Heart right ventricle (tissue), 16 donors: ENCODE measurements at regions not wholly inside any gene's neighbourhood (a gene's known extent, or its start where the extent isn't known, plus 50 kb on each side); places are given as distances from the start of the nearest gene placed in this dataset.

Source experiments
- ATAC-seq, 8 donors: fragments of 200-7000 bp; cut with Tn5 transposase; one replicate each; pipeline ENCODE4 v1.9.1; 2020; ENCODE audit warnings: mild to moderate bottlenecking in 8 of 8, moderate library complexity in 8 of 8, moderate number of reproducible peaks in 1 of 8
- DNase-seq, 2 donors: peaks; one replicate each; pipeline ENCODE4 v3.0.0-alpha.2; 2020
- H3K27ac ChIP-seq, 10 donors: fragments of 200-600 bp; sonication (generic) in 2 of 10; one replicate each; pipeline versions ENCODE4 v1.5.0 to v1.8.0; 2020 to 2022; ENCODE audit warnings: mild to moderate bottlenecking in 3 of 10
- H3K27me3 ChIP-seq, 7 donors: fragments of 200-600 bp; one replicate each; pipeline ENCODE4 v1.8.0; 2021 to 2022; ENCODE audit warnings: mild to moderate bottlenecking in 2 of 7
- H3K36me3 ChIP-seq, 9 donors: fragments of 200-600 bp; sonication (generic) in 1 of 9; one replicate each; pipeline versions ENCODE4 v1.5.0 to v1.8.0; 2020 to 2022; ENCODE audit warnings: mild to moderate bottlenecking in 2 of 9
- H3K4me1 ChIP-seq, 9 donors: fragments of 200-600 bp; sonication (generic) in 1 of 9; one replicate each; pipeline versions ENCODE4 v1.5.0 to v1.8.0; 2020 to 2022; ENCODE audit warnings: mild to moderate bottlenecking in 4 of 9
- H3K4me3 ChIP-seq, 10 donors: fragments of 200-600 bp; sonication (generic) in 2 of 10; one replicate each; pipeline versions ENCODE4 v1.5.0 to v1.8.0; 2020 to 2022; ENCODE audit warnings: mild to moderate bottlenecking in 7 of 10, moderate library complexity in 2 of 10
- H3K9me3 ChIP-seq, 11 donors: fragments of 200-600 bp in 10 of 11; sonication (generic) in 2 of 11; one replicate each; pipeline versions ENCODE4 v1.5.0 to v1.8.0; 2013 to 2022; ENCODE audit warnings: mild to moderate bottlenecking in 2 of 11, control low read depth in 1 of 11, moderate library complexity in 1 of 11
- WGBS, 2 donors: extraction: QIAGEN DNeasy Blood & Tissue Kit; methylation state at CpG; one replicate each; pipeline ENCODE4 v1.1.7; 2013; ENCODE audit warnings: inconsistent platforms in 1 of 2; 5-methylcytosine and 5-hydroxymethylcytosine counted together
- intact Hi-C, 10 donors: fragments of 100-400 bp; cut with DNase I; formaldehyde crosslinking; loops; one replicate each; pipeline versions ENCODE4 v1.11.1 to v1.14.2; 2022
- TF ChIP-seq, protein P1 (sequence below), 9 donors: fragments of 200-600 bp; sonication (generic) in 2 of 9; IDR thresholded peaks; one replicate each; pipeline versions ENCODE4 v1.5.0 to v1.8.0; 2021 to 2022; ENCODE audit warnings: antibody characterized with exemption in 9 of 9, mild to moderate bottlenecking in 5 of 9, moderate library complexity in 1 of 9
- donor health status: Arrhythmogenic right ventricular cardiomyopathy.
- donor health status: ischemic (EF 13 %, LVEDD 7.1; RV severe dilation, severe dysfunction).
- donor health status: healthy with polysubstance abuse.
- donor health status: DM: no; HTN: yes; CAD: no.
- donor health status: DM: no; HTN: no; CAD: no.
- donor health status: ischemic (EF 25% LVEDD 6.9; RV normal size, moderate dysfunction).
- donor health status: ischemic (EF 25% LVEDD 5.7; RV mildly dilated, moderate dysfunction).
- donor health status: healthy.
- donor health status: DM: yes; HTN: yes; CAD: no.
- donor health status: Ischemic cardiomyopathy.
- donor health status: ischemic (EF 35%, LVEDD 5.7; RV mildly dilated, moderate dysfunction).
- donor health status: nonischemic (EF 11% LVEDD 7.7; RV severe dilation, severe dysfunction).
- donor health status: DM: yes; HTN: yes; CAD: no.
- donor health status: PGD.
- donor health status: ischemic (EF 29% LVEDD 5.4; RV normal size, mild dysfunction).
- donor health status: nonischemic (EF 23%, LVEDD 6.1; RV moderate dilation, normal function).

DNA sequence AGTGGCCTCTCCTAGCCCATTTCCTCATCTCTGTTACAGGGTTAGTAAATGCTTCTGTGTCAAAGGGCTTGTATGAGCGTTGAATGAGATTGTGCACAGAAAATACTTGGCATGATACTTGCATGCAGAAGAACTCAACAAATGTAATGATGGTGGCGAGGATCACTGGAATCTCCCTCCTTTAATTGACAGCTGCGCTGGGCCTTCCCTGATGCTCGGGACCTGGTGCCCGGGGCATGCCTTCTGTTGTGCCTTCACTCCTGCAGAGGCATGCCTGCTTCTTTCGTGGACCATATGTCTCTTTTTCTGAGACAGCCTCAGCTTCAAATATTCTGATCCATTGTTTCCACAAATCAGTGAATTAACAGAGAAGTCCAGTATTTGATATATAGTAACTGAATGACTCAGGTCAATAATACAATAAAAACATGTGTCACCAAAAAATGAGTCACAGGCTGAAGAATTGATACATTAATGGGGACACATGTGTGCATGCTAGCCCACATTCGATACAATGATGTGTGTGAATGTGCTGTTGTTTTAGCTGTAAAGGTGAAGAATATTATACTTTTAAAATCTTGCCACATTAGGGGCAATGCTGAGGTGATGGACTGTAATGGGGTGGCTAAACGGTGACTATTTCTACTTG, 243.3 kb upstream of the TBL1XR1 start:
- Histone ChIP-seq H3K9me3 (no peaks in the 10 kb centered on the region), H3K4me1 (peaks cover 0 to 21% (median 6%) of the 10 kb centered on the region in 9 donors), H3K36me3 (no peaks in the 10 kb centered on the region), H3K27ac (no peak overlapping the region), H3K27me3 (no peaks in the 10 kb centered on the region), H3K4me3 (no peak overlapping the region)
- no peak for DNase-seq
- ATAC-seq = no peak
- 97 to 98% methylated on average over 8 of the region's 8 CpGs for WGBS, 2 donors
- intact Hi-C loops = loop anchor here in 1 of 10 donors (10.0 kb wide), 1 partner anchor 76 kb away; no protein-coding TSS in a partner anchor
- TF ChIP-seq, protein P1, sequence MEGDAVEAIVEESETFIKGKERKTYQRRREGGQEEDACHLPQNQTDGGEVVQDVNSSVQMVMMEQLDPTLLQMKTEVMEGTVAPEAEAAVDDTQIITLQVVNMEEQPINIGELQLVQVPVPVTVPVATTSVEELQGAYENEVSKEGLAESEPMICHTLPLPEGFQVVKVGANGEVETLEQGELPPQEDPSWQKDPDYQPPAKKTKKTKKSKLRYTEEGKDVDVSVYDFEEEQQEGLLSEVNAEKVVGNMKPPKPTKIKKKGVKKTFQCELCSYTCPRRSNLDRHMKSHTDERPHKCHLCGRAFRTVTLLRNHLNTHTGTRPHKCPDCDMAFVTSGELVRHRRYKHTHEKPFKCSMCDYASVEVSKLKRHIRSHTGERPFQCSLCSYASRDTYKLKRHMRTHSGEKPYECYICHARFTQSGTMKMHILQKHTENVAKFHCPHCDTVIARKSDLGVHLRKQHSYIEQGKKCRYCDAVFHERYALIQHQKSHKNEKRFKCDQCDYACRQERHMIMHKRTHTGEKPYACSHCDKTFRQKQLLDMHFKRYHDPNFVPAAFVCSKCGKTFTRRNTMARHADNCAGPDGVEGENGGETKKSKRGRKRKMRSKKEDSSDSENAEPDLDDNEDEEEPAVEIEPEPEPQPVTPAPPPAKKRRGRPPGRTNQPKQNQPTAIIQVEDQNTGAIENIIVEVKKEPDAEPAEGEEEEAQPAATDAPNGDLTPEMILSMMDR (IDR thresholded peaks at IDR 0.05) = no peak

DNA sequence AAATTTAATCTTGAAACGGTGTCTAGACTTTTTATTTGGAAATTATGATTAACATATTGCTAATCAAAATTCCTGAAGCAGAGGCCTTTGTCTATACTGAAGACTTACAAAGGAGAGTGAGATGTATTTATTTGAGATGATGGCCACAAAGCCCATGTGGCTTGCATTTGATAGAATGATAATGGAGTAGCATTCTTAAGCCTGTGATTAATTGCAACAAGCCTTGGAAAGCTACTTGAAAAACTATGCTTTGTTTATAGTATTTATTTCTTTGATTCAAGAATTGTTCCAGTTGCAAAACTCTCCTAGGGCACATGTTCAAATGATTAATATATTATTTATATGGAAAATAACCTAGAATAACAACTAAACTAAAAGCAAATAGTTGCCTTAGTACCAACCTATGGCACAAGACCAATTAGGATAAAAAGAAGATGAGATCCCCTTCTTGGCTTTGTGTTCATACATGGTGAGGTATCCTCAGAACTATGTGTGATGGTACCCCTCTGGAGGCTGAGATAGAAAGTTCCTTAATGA, 244.1 kb upstream of the TBL1XR1 start:
- no peak for ATAC-seq
- 97 to 98% methylated on average over 1 of the region's 1 CpG for WGBS, 2 donors

DNA sequence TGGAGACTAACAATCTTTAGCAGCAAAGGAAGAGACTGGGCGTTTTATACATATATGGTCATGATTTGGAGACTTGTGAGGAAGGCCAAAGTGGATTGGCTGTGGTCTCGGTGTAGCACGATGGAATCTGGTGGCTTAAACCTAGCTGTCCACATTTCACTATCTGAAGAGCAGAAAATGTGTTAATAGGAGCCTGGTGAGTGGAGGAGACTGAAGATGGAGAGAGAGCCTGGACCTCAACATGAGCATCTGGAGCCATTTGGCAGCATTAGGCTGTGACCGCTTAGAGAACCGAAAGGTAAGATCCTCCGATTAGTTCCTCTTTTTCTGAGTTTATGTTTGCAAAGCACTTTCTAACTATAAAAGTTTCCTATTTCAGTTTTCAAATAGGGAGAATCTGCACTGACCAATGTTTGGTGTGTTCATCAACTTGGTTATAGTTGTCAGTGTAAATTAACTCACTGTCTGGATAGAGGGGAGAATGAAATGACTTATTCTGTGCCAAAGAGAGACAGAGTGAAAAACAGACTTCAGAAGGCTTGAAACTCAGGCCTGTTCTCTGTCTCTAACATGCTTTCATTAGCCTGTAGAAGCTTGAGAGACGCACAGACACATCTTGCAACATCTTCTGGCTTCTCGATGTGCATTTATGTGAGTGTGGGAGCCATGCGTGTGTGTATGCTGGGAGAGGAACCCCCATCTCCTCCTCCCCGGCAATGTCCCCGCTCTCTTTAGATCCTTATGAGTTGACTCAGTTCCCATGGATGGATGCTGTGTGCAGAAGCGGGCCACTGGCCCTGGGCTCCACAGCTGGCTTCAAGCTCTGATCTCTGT, 244.7 kb upstream of the TBL1XR1 start:
- WGBS, 2 donors = 88 to 98% methylated on average over 12 of the region's 12 CpGs
- no peak overlapping the region for H3K4me3 ChIP-seq
- H3K4me1 ChIP-seq = peaks cover 0 to 28% (median 6%) of the 10 kb centered on the region in 9 donors
- TF ChIP-seq, protein P1 (IDR thresholded peaks at IDR 0.05) = no peak
- H3K36me3 ChIP-seq = no peaks in the 10 kb centered on the region
- H3K27me3 ChIP-seq = no peaks in the 10 kb centered on the region
- intact Hi-C loops = loop anchor here in 1 of 10 donors (10.0 kb wide), 1 partner anchor 77 kb away; no protein-coding TSS in a partner anchor
- peak overlapping the region in 1 of 10 donors; percentile 60 for H3K27ac ChIP-seq
- no peak for DNase-seq
- H3K9me3 ChIP-seq = no peaks in the 10 kb centered on the region
- ATAC-seq = peak in 5 of 8 donors; percentile 14 to 36 (median 28)

More for the DNA sequence above, 244.1 kb upstream of the TBL1XR1 start:
- no peak overlapping the region for H3K27ac ChIP-seq
- no peaks in the 10 kb centered on the region for H3K27me3 ChIP-seq
- peaks cover 0 to 22% (median 6%) of the 10 kb centered on the region in 9 donors for H3K4me1 ChIP-seq
- H3K9me3 ChIP-seq = no peaks in the 10 kb centered on the region
- TF ChIP-seq, protein P1 (IDR thresholded peaks at IDR 0.05) = no peak
- no peak for DNase-seq
- no peaks in the 10 kb centered on the region for H3K36me3 ChIP-seq
- intact Hi-C loops = loop anchor here in 1 of 10 donors (10.0 kb wide), 1 partner anchor 77 kb away; no protein-coding TSS in a partner anchor
- no peak overlapping the region for H3K4me3 ChIP-seq

DNA sequence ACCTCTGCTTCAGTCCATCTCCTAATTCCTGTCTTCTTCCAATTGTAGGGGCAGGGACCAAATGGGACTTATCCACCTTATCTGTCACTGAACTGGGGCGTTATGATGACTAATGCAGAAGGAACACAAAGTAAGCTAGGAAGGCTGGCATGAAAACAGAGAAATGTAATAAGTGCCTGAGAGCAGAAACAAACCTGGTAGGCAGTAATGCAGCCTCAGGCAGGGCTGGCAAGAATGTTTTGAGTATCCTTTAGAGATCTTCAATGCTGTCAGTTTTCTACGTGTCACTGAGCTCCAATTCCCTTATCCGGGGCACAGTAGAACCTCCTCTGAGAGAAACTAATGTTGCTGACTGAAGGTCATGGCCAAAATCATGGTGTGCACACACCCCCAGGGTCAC, 246.2 kb upstream of the TBL1XR1 start:
- intact Hi-C loops = loop anchor here in 1 of 10 donors (10.0 kb wide), 1 partner anchor 79 kb away; no protein-coding TSS in a partner anchor
- Histone ChIP-seq H3K4me1 (peaks cover 0 to 33% (median 6%) of the 10 kb centered on the region in 9 donors), H3K36me3 (no peaks in the 10 kb centered on the region), H3K27me3 (no peaks in the 10 kb centered on the region), H3K4me3 (no peak overlapping the region), H3K9me3 (no peaks in the 10 kb centered on the region), H3K27ac (peak overlapping the region in 4 of 10 donors; percentile 16 to 48 (median 34))
- ATAC-seq (peak in 4 of 8 donors; percentile 50 to 76 (median 65)), DNase-seq (no peak)
- TF ChIP-seq, protein P1 (IDR thresholded peaks at IDR 0.05) = no peak
- 37 to 38% methylated on average over 3 of the region's 3 CpGs for WGBS, 2 donors
